Nucleus accumbens (tissue), 56 donors: ENCODE measurements at regions not wholly inside any gene's neighbourhood (a gene's known extent, or its start where the extent isn't known, plus 50 kb on each side); places are given as distances from the start of the nearest gene placed in this dataset.
"Not testable (repeated sequence)": the region's sequence is repeated elsewhere in the genome, so short reads cannot be mapped to it uniquely, and the experiment has no call there.

Experiments used
- DNase-seq, 56 donors: peaks; one replicate each; lab custom pipeline; 2025; lab: John Stamatoyannopoulos, UW

DNA sequence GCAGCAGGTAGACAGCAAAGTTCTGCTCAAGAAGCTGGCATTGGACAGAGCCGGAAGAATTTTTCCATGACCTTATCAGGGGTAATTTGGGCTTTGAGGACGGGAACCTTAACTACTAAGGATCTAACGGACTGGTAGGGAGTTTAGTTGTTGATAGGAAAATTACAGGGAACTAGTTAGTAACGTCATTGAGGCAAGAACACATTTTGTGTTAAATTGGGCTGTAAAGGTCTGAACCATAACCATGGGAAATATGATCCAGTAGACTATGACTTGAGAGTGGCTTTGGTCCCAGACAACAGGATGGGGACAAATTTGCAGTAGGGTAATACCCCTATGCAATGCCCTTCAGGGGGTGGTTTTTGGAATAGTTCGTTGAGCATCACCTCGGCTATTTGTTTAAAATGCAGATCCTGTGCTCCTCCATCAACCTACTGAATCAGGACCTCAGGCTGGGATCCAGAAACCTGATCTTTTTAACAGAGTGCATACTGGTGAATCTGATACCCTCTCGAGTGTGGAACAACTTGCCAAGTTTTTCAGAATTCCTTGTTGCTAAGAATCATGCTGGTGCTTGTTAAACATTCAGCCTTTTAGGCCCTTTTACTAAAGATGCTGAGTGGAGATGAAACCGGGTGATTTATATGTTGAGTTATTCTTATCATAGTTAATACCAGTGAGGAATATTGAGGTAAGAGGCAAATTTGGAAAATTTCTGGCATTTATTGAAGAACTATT is 255.1 kb downstream of the MAP2K6 start:
- no peak for DNase-seq

DNA sequence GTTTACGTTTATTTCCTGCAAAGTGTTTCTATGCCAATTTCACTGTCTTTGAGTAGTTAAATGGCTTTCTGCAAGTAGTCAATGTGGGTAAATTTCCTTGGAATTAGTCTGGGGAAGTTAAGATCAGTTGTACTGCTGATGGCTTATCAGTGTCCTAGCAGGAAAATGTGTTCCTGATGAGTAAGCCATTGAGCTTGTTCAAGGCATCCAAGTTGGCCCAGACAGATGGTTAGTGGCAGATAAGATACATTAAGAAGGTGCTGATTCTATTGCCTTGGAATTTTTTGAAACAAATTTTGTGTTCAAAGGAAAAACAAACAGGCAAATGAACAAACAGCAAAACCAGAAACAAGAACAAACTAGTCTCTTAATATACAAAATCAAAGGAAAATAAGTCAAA is 258.4 kb downstream of the MAP2K6 start:
- DNase-seq, result no peak

DNA sequence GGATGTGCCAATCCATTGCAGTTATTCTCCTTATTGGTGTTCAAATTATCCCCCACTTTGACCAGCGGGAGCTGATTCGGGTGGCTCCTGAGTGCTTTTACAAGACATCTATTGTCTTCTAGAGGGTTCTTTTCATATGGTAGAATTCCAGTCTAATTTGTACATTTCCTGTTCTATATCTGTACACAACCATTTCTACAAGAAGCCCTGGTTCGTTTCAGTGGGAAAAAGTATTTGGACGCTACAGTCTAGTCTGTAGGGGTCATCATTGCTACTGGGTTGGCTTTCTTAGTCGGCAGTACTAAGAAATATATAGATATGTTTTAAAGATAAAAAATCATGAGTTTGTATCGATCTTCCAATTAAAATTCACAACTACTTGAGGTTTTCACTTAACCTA is 262.6 kb downstream of the MAP2K6 start:
- no peak for DNase-seq

GRCh38 chr17:69678206-69678605 is 263.7 kb downstream of the MAP2K6 start:
- no peak for DNase-seq

- DNase-seq, result no peak
Observed at GRCh38 chr17:69679829-69680228, 265.3 kb downstream of the MAP2K6 start.

GRCh38 chr17:69684251-69684650 is 269.8 kb downstream of the MAP2K6 start:
- DNase-seq, result no peak

DNA sequence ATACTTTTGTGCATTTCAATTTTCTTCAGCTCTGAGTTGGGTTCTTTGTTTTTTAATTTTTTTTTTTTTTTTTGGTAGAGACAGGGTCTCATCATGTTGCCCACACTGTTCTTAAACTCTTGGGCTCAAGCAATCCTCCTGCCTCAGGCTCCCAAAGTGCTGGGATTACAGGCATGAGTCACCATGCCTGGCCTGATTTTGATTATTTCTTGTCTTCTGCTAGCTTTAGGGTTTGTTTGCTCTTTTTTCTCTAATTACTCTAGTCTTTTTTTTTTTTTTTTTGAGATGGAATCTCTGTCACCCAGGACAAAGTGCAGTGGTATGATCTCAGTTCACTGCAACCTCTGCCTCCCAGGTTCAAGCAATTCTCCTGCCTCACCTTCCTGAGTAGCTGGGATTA is 270.7 kb downstream of the MAP2K6 start:
- not testable (repeated sequence) for DNase-seq

DNA sequence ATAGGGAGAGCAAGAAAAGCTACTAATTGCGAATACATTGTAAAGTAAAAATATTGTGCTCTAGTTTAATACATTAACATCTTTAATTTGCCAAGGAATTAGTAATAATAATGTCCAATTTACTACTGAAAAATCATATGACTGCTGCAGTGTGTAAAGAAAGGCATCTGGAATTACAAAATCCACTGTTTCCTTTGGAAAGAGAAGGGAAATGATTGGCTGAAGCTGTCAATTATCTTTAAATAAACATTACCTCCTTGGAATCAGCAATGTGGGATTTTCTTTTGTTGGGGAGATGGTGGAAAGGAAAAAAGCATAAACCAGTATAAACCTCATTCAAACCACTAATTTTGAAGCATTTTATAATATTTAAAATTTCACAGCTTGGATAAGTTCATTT is 276.0 kb downstream of the MAP2K6 start:
- DNase-seq, result no peak

- DNase-seq, result no peak
Observed at GRCh38 chr17:69692171-69692570, 277.7 kb downstream of the MAP2K6 start.

- no peak for DNase-seq
Observed at GRCh38 chr17:69695646-69696045, 281.1 kb downstream of the MAP2K6 start.

GRCh38 chr17:69696650-69697049 is 282.2 kb downstream of the MAP2K6 start:
- DNase-seq, result no peak

DNA sequence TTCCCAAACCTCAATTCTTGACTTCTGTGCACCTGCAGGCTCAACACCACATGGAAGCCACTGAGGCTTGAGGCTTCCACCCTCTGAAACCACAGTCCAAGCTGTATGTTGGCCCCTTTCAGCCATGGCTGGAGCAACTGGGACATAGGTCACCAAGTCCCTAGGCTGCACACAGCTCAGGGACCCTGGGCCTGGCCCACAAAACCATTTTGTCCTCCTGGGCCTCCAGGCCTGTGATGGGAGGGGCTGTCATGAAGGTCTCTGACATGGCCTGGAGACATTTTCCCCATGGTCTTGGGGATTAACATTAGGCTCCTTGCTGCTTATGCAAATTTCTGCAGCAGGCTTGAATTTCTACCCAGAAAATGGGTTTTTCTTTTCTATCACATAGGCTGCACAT is 283.9 kb downstream of the MAP2K6 start:
- DNase-seq, result not testable (repeated sequence)

GRCh38 chr17:69702078-69702477 is 287.6 kb downstream of the MAP2K6 start:
- DNase-seq, result no peak

DNA sequence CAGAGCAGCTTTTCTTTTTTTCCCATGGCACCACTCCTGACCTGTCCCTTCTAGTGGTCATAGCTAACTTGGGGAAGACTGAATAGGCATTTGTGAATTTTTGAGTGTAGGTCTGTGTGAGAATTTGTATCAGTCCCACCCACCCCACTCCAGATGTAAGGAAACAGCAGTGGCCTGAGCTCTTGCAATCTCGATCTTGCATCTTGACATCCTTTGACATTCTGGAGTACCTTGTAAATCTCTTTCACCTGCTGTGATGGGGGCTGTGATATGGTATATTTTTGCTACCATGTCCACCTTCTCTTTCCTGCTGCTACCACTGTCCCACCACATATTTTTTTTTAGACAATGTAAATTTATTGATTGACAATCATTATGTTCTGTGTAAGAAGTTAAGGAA is 289.3 kb downstream of the MAP2K6 start:
- no peak for DNase-seq

DNA sequence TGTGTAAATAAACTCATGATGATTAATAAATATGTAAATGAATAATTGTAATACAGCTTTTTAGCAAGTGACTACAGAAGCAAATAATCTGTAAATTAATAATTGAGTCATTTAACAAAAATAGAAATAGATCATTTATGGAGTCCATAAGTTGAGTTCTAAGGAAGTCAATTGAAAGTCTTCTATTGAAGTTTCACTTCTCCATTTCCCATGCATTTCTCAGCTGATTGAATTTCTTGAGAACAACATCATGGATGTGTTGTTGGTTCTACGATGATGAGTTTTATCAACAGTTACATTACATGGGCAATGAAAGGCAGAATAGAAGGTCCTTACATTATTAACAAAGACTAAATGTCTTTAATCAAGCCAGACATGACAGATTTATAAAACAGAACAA is 290.4 kb downstream of the MAP2K6 start:
- no peak for DNase-seq

DNA sequence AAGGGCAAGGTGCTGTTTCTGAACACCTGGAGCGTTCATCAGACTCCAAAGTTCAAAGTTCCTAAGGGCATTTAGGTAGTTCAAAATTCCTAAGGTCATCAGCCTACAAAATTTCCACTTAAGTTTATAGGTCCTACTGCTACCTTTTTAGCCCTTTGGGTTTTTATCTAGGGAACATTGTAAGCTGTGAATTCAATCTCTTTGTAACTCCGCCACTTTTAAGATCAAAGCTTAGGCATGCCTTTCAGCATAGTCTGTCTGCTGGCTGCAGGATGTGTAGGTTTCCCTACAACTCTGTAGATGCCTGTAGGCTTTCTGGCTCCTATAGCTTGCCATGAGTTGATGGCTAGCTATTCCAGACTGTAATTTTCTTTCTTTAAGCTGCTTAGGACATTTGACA is 291.6 kb downstream of the MAP2K6 start:
- DNase-seq, result no peak

DNA sequence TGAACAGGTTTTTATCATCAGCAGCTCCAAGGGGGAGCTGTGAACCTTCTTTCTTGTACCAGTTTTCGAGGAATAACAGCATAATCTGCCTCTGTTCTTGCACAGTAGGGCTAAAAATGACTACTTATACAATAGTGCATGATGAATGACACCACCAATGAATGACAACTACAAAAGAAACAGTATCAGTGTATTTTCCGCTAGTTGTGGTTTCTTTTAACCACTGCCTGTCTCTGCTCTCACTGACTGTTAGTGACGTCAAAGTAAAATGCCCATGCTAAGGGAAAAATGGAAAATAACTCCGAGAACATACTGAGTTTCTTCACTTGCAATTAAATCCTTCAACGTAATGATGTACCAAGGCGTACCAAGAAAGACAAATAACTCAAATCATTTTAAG is 294.9 kb downstream of the MAP2K6 start:
- no peak for DNase-seq

DNA sequence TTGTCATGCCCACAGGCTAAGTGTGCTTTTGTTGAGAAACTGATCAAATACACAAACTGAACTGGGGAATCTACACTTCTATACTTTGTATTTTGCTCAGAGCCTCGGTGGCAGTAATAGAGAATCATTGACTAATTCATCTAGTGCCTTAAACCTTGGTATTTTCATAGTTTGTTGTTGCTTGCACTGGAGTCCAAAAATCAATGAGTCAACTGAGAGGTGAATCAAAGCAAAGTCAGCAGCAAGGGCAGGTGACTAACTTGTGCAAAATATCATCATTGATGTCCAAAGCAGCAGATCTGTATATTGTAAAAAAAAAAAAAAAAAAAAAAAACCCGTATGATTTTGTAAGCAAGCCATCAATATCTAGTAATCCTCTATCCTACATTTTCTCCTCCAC is 296.4 kb downstream of the MAP2K6 start:
- DNase-seq, result no peak

- no peak for DNase-seq
Observed at GRCh38 chr17:69711541-69711940, 297.0 kb downstream of the MAP2K6 start.

DNA sequence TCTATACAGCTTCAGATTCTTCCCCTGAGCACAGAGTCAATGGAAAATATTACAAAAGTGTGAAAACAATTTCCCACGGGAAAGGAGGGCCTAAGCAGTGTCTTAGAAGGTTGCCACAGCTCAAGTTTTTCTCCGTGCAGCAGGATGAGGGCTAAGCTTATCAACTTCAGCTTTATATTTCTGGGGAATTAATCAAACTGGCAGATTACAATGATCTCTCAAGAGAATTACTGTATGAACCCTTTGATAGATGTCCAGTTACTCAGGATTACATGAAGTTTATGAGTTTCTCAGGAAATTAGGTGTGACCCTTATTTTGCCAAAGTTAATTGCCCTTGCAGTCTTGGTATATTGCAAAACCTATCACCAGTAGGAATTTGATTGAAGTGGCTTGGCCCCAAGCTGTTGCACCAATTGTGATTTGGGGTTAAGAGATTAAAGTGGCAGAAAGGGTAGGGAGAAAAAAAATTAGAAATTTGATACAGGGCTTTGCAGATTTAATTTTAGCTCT is 298.4 kb downstream of the MAP2K6 start:
- DNase-seq, result no peak

GRCh38 chr17:69713815-69714214 is 299.3 kb downstream of the MAP2K6 start:
- no peak for DNase-seq

DNA sequence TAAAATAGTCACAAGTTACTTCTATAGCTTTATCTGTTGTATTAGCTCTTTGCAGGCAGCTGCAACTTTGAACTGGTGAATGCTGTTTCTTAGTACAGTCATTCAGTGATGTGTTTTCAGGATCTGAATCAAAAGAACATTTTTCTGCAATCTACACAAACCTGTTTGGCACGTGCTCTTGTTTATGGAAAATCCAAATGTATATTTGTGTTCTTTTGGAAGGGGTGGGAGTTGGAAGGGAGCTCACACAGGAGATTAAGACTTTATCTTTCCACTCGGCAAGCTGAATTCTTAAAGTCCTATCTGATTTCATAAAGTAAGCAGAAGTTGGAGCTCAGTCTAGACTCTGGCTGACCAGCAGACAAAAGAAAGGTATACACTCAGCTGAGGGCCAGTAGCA is 300.2 kb downstream of the MAP2K6 start:
- no peak for DNase-seq

- no peak for DNase-seq
Observed at GRCh38 chr17:69715656-69716055, 301.2 kb downstream of the MAP2K6 start.
